Kidney (tissue), 13 donors: ENCODE measurements at regions not wholly inside any gene's neighbourhood (a gene's known extent, or its start where the extent isn't known, plus 50 kb on each side); places are given as distances from the start of the nearest gene placed in this dataset.

Experiments
- DNase-seq, 5 donors: peaks; one replicate each; pipeline ENCODE4 v3.0.0-alpha.2; 2013 to 2020
- FAIRE-seq: peaks from 2 replicates; lab custom pipeline; 2012; peaks lifted over from hg19 to GRCh38; lab: Jason Lieb, UNC
- H3K27ac ChIP-seq, 2 donors: one replicate each; pipeline ENCODE4 v1.7.0; 2013; ENCODE audit warnings: low read depth in 2 of 2, low read length in 2 of 2, inconsistent platforms in 1 of 2
- H3K27me3 ChIP-seq: one replicate; pipeline ENCODE4 v1.7.1; 2013; ENCODE audit warnings: low read length, inconsistent platforms; ENCODE audit not compliant: control insufficient read depth, insufficient read depth
- H3K36me3 ChIP-seq, 3 donors: one replicate each; pipeline versions ENCODE4 v1.7.0 to v1.7.1; 2013; ENCODE audit warnings: low read length in 3 of 3, control low read depth in 1 of 3, inconsistent platforms in 1 of 3; ENCODE audit not compliant: insufficient read depth in 3 of 3, control insufficient read depth in 2 of 3
- H3K4me1 ChIP-seq, 3 donors: one replicate each; pipeline versions ENCODE4 v1.7.0 to v1.7.1; 2013; ENCODE audit warnings: low read length in 3 of 3, inconsistent platforms in 1 of 3, low read depth in 1 of 3; ENCODE audit not compliant: control insufficient read depth in 2 of 3, insufficient read depth in 2 of 3
- H3K4me3 ChIP-seq, 3 donors: one replicate each; pipeline versions ENCODE4 v1.7.0 to v1.8.1; 2013; ENCODE audit warnings: low read length in 3 of 3, control low read depth in 1 of 3, inconsistent platforms in 1 of 3
- H3K9ac ChIP-seq, 3 donors: one replicate each; pipeline versions ENCODE4 v1.7.0 to v1.7.1; 2013; ENCODE audit warnings: low read length in 3 of 3, control low read depth in 1 of 3, inconsistent platforms in 1 of 3
- H3K9me3 ChIP-seq, 3 donors: one replicate each; pipeline versions ENCODE4 v1.7.0 to v1.7.1; 2013; ENCODE audit warnings: low read length in 3 of 3, control low read depth in 1 of 3, inconsistent platforms in 1 of 3; ENCODE audit not compliant: control insufficient read depth in 2 of 3, insufficient read depth in 1 of 3
- intact Hi-C: fragments of 100-400 bp; cut with DNase I; formaldehyde crosslinking; loops from one replicate; pipeline ENCODE4 v1.11.1; 2022
- TF ChIP-seq, protein P1 (sequence below): IDR thresholded peaks from 3 replicates; pipeline ENCODE4 v1.5.1; 2012; ENCODE audit warnings: mild to moderate bottlenecking, moderate library complexity, borderline replicate concordance; ENCODE audit not compliant: insufficient read depth; ENCODE audit errors: extremely low read depth
- donor health status: control.
- donor health status: control.
- donor health status: control.
- donor health status: control.
- donor health status: control.
- donor health status: DM: yes; HTN: yes; CAD: no.
- donor health status: Normal renal cell carcinoma (clear cell type).

DNA sequence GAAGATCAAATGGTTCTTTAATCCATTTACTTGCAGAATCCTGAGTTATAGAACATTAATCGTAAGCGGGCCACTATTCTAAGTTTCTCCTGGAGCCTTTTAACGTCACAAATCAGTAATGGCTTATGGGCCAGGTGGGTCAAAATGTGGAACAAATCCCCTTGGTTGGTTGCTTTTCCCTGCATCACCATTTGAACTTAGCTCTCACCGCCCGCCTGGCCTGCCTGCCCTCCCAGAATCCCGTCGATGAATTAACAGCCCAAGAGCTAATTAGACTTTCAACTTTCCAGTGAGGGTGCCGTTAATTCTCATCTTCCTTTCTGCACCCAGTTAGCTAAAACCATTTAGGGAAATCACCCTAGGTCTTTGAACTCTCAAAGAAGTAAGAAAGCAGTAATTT lies 205.5 kb downstream of the RNF152 start:
- no peak for DNase-seq
- no peak for FAIRE-seq
- H3K9me3 ChIP-seq = no peaks in the 10 kb centered on the region
- TF ChIP-seq, protein P1, sequence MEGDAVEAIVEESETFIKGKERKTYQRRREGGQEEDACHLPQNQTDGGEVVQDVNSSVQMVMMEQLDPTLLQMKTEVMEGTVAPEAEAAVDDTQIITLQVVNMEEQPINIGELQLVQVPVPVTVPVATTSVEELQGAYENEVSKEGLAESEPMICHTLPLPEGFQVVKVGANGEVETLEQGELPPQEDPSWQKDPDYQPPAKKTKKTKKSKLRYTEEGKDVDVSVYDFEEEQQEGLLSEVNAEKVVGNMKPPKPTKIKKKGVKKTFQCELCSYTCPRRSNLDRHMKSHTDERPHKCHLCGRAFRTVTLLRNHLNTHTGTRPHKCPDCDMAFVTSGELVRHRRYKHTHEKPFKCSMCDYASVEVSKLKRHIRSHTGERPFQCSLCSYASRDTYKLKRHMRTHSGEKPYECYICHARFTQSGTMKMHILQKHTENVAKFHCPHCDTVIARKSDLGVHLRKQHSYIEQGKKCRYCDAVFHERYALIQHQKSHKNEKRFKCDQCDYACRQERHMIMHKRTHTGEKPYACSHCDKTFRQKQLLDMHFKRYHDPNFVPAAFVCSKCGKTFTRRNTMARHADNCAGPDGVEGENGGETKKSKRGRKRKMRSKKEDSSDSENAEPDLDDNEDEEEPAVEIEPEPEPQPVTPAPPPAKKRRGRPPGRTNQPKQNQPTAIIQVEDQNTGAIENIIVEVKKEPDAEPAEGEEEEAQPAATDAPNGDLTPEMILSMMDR = no peak
- no peaks in the 10 kb centered on the region for H3K36me3 ChIP-seq
- intact Hi-C loops = no loop called here
- H3K27ac ChIP-seq = peak overlapping the region; percentile 58 to 75
- no peak overlapping the region for H3K4me3 ChIP-seq
- H3K9ac ChIP-seq = no peak overlapping the region
- peaks cover 0 to 8% (median 8%) of the 10 kb centered on the region in 3 donors for H3K4me1 ChIP-seq
- H3K27me3 ChIP-seq = no peaks in the 10 kb centered on the region

DNA sequence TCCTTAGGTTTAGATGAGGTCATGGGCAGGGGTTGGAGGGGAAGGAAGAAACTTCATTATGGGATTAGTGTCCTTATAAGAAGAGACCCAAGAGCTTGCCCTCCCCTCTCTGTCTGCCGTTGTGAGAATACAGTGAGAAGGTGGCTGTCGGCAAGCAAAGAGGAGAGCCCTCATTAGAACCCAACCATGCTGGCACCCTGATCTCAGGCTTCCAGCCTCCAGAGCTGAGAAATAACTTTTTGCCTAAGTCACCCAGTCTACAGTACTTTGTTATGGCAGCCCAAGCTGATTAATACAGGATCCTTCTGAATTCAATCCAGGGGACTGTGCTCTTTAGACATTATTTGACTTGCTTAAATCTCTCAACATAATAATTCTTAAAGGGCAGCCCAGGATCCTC lies 209.0 kb downstream of the RNF152 start:
- H3K27ac ChIP-seq = no peak overlapping the region
- TF ChIP-seq, protein P1 = no peak
- H3K36me3 ChIP-seq = no peaks in the 10 kb centered on the region
- FAIRE-seq = no peak
- H3K9me3 ChIP-seq = peaks cover 2 to 7% (median 4%) of the 10 kb centered on the region in 3 donors
- no peaks in the 10 kb centered on the region for H3K27me3 ChIP-seq
- no peak for DNase-seq
- H3K9ac ChIP-seq = no peak overlapping the region
- H3K4me3 ChIP-seq = no peak overlapping the region
- intact Hi-C loops = no loop called here
- peaks cover 0 to 3% (median 0%) of the 10 kb centered on the region in 3 donors for H3K4me1 ChIP-seq

DNA sequence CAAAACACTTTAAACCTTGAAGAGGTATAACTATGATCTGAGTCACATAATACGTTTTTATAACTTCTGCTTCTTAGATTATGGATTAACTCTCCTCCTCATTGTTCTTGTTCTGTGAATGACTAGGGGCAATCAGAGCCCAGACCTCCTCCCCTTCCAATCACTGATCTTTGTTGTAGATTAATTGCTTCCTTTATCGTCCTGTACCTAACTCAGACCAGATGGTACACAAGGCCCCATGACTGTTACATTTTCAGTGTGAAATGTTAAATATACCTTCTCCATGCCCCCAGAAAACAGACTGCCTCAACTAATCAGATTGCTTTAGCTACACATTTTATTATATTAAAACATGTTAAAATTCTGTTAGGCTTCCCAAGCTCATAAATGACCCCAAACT lies 211.7 kb downstream of the RNF152 start:
- intact Hi-C loops = no loop called here
- Histone ChIP-seq H3K9ac (no peak overlapping the region), H3K9me3 (peaks cover 2 to 7% (median 4%) of the 10 kb centered on the region in 3 donors), H3K27me3 (no peaks in the 10 kb centered on the region), H3K27ac (no peak overlapping the region), H3K36me3 (no peaks in the 10 kb centered on the region), H3K4me3 (no peak overlapping the region), H3K4me1 (peaks cover 0 to 8% (median 0%) of the 10 kb centered on the region in 3 donors)
- FAIRE-seq (no peak), DNase-seq (no peak)
- TF ChIP-seq, protein P1 = no peak

DNA sequence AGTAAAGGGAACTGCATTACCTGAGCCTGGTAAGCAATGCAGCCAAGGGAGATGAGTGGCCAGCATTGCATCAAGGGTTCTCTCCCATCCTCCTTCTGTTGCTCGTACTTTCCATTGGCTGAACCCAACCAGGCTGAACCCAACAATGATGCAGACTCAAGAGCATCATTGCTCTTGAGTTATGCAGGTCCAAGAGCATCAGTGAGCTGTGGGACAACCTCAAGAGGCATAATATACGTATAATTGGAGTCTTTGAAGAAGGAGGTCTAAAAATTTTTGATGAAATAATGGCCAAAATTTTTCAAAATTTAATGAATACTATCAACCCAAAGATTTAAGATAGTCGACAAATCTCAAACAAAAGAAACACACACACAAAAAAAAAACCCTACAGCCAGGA lies 213.0 kb downstream of the RNF152 start:
- TF ChIP-seq, protein P1 = no peak
- intact Hi-C loops = no loop called here
- Histone ChIP-seq H3K9me3 (peaks cover 2 to 7% (median 4%) of the 10 kb centered on the region in 3 donors), H3K9ac (no peak overlapping the region), H3K36me3 (no peaks in the 10 kb centered on the region), H3K4me3 (no peak overlapping the region), H3K27ac (no peak overlapping the region), H3K27me3 (no peaks in the 10 kb centered on the region), H3K4me1 (peaks cover 0 to 8% (median 0%) of the 10 kb centered on the region in 3 donors)
- FAIRE-seq (no peak), DNase-seq (no peak)
